NCI-H146 (cell line): ENCODE measurements at regions not wholly inside any gene's neighbourhood (a gene's known extent, or its start where the extent isn't known, plus 50 kb on each side); places are given as distances from the start of the nearest gene placed in this dataset.
A peak's percentile ranks its signal among the peaks of the same experiment; 100 is the strongest.

Experiments used
- DNase-seq: peaks from one replicate; lab custom pipeline; 2025; lab: John Stamatoyannopoulos, UW

DNA sequence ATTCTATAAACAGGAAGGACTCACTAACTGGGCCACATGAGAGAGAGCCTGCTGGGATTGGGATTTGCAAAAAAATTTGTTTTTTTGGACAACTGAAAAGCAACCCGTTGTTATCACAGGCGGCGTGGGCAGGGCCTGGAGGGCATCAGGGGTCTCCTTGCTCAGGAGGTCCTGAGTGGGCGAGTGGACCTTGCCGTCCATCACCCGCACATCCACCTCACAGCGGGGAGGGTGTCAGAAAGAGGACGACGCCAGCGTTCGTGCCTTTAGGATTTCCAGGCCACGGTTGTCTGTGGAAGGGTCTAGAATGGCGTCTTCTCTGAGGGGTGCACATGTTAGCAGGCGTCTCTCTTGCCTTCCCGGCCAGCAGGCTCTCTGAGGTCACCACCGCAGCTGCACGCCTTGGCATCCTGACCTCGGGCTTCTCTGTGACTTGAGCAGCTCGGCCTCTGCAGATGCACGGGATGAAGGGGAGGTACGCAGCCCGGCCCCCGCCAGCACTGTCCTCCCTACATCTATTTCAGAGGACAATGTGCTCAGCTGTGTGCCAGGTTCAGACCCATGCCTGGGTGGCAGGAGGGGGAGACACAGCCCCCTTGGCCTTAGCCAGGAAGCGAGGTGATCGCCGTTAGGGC, 749.5 kb downstream of the BRD1 start:
- DNase-seq, result no peak

DNA sequence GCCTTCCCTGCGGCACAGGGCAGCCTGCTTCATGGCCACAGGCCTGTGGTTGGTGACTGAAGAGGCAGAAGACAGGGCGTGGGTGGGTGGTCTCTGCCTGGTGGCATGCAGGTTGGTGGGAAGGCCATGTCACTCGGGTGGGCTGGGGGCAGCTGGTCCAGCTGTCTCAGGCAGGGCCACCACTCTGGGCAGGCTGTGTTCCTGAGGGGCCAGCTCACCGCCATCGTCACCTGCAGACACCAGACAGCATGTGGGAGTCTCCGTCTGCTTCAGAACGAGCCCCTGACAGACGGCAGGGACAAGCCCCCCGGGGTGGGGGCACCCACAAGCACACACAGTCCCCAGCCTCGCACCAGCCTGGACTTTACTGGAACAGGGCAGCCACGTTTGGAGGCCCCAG, 750.1 kb downstream of the BRD1 start:
- DNase-seq, result no peak

DNA sequence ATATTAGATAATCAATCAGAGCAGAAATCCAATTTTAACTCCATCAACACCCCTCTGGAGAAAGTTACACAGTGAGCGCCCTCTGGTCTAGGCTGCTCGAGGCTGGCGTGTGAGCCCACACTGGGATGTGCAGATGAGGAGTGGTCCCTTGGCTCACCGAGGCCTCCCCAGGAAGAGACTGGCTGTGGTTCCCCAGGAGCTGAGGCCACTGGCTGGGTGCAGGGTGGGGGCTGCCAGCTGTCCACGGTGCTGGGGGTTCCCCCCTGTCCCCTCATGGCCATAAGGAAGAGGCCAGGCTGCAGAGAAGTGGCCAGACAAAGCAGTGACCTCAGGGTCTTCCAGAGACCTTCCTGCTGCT, 750.7 kb downstream of the BRD1 start:
- DNase-seq, result no peak

DNA sequence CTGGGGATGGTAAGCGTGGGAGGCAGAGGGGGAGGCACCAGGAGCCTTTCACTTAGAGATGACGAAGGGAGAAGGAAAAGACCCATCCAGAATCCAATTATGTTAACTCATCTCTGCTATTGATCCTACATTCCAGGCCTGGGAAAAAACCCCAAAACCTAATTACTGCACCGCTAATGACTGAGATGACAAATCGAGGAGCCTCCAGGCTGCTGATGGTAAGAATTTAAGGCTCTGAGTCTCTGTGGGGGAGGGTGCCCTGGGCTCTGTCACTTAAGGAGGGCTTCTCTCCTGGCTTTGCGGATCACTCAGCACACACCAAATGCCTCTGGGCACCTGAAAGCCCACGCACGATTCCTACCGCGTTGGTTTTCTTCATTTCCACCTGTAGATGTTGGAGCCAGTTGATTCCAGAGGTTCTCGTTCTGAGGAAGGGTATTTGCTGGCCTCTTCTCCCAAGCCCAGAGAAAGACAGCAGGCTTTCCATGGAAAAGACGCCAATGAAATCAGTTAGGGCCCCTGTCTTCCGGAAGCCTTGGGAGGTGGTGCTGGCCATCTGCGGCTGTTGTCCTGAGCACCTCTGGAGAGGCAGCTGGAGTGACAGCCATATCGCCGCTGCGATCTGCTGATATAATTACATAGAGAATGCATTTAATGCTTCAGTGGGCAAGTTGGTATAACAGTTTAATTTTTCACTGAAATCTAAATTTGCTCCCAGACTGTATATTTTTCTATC, 751.2 kb downstream of the BRD1 start:
- DNase-seq, result no peak

DNA sequence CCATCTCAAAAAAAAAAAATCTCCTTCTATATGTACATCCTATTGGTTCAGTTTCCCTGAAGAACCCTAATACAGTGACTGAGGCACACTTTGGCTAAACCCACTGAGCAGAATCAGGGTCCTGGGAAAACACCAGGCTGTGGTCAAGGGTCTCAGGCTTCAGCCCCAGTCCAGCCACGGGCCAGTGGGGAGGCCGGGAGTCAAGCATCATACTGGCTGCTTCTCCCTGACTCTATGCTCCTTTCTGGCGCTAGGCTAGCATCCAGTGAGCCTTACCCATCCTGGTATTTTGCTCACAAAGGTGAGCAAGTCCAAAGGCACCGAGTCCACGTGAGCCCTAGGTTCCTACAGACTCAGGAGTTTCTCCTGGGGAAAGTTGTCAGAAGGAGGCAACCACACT, 752.5 kb downstream of the BRD1 start:
- DNase-seq, result no peak

DNA sequence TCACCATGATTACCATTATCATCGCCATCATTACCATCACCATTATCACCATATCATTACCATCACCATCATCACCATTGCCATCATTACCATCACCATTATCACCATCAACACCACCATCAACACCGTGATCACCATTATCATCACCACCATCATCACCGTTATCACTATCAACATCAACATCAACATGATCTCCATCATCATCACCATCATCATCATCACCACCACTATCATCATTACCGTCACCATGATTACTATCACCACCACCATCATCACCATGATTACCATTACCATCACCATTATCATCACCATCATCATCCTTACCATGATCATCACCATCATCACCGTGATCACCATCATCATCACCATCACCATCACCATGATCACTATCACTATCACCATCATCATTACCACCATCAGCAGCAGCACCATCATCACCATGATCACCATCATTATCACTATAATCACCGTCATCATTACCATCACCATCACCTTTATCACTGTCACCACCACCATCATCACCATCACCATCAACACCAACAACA, 753.7 kb downstream of the BRD1 start:
- DNase-seq, result no peak

DNA sequence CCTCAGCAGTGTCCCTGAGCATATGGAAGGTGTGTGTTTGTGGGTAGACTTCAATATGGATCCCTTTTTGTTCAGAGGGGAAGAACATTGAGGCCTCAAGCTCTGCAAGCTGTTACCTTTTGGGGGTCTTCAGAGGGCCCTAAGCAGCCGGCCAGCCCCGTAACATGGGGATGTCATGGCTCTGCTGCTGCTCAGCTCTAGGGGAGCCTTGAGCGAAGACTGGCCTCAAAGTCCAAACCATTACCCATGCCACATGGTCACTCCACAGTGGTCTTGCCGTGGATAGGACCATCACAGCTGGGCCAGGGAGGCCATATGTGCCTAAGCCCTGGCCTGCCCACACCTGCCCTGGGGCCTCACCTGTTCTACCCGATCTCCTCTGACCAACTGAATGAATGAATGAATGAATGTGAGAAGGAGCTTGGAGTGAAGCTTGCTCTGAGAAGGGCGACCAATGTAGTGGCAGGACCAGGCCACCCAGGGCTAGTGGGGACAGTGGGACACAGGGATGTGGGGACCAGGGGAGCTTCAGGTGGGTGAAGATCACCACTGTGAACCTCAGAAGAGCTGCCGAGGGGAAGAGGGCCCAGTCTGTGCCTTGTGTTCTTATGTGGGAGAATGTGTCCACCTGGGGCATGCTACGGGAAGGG, 754.6 kb downstream of the BRD1 start:
- no peak for DNase-seq

DNA sequence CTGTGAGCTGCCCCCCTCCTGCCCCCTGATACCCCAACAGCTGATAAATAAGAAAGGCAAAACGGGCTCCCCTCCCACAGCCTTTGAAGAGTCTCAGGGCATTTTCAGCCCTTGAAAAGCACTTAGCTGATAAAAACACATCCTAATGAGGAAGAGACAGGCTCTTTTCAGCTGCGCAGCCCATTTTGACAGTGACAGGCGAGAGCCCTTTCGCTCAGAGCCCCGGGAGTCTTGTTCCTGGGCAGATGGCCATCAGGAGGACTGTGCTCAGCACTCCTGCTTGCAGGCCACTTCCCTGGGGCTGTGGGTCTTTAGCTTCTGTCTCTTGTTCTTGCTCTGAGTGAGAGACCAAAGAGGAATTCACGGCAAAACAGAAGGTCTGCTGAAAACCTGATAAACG, 757.2 kb downstream of the BRD1 start:
- no peak for DNase-seq

DNA sequence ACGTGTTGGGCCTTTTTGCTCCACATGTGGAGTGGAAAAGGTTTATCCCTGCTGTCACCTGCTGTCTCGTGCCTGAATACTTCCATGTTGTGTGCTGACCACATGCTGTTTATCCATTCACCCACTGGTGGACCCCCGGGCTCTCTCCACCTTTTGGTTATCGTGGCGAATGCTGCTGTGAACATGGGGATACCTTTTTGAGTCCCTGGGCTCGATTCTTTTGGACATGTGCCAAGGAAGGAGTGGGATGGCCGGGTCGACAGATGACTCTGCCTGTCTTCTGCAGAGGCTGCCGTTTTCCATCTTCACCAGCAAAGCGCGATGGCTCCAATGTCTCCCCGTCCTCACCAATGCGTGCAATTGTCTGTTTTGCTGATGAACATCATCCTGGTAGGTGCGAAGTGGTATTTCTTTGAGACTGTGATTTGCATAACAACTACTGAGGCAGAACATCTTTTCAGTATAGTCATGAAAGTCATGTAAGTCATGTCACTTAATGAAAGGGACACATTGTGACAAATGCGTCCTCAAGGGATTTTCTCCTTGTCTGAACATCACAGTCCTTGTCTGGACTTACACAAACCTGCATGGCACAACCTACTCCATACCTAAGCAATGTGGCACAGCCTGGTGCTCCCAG, 758.7 kb downstream of the BRD1 start:
- DNase-seq, result no peak

DNA sequence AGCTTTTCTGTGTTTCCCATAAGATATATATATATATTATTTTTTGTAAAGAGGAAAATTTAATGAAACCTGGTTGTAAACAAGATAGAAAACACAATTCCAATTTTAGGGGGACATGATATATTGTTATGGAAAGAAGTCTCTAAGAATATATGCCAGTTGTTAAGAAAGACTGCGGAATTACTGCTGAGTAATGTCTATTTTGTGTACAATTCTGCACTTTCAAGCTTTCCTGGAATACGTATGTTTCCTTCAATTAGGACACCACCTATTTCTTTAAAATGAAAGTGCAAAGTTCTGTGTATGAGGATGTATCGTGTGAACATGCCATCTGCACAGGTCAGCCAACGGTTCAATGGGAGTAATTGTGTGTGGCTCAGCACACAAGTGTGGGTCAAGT, 760.2 kb downstream of the BRD1 start:
- no peak for DNase-seq

DNA sequence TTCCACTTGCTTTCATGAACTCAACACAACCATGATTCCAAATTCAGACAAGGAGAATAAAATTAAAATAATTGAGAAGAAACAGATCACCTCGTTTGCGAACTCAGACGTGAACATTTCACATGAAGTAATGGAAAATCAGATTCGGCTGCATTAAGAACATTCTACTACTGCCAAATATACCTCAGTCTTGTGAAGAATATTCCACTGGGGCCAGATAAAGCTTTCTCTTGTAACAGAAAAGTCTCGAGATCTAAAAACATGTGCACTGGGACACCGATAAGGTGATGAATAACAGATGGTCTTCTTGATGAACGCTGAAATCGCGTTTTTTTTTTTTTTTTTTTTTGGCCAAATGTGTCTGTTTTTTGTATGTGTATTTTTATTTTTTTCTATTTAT, 761.1 kb downstream of the BRD1 start:
- DNase-seq, result no peak

DNA sequence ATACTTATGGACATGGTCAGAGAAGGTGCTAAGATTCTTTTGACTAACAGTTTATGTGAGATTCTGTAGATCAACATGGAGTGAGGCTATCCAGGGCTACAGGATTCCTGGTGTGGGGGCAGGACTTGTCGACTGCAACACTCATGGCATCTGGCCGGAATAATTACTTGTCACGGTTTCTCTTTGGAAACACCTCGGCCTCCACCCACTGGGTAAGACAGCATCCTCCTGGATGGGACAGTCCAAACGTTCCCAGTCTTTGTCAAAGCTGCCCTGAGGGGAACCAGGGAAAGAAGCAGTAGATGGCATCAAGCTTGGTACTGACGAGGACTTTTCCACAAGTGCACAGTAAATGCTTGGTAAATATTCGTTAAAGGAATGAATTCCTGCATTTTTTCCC, 762.8 kb downstream of the BRD1 start:
- no peak for DNase-seq

DNA sequence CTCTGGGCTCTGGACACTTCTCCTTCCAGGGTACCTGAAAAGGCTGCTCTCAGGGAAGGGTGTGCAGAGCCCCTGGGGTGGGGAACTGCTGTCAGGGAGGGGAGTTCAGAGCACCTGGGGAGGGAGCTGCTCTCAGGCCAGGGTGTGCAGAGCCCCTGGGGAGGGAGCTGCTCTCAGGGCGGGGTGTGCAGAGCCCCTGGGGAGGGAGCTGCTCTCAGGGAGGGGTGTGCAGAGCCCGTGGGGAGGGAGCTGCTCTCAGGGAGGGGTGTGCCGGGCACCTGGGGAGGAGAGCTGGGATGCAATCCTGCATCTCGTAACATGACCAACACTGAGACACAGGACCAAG, 764.2 kb downstream of the BRD1 start:
- peak; percentile 56 for DNase-seq

DNA sequence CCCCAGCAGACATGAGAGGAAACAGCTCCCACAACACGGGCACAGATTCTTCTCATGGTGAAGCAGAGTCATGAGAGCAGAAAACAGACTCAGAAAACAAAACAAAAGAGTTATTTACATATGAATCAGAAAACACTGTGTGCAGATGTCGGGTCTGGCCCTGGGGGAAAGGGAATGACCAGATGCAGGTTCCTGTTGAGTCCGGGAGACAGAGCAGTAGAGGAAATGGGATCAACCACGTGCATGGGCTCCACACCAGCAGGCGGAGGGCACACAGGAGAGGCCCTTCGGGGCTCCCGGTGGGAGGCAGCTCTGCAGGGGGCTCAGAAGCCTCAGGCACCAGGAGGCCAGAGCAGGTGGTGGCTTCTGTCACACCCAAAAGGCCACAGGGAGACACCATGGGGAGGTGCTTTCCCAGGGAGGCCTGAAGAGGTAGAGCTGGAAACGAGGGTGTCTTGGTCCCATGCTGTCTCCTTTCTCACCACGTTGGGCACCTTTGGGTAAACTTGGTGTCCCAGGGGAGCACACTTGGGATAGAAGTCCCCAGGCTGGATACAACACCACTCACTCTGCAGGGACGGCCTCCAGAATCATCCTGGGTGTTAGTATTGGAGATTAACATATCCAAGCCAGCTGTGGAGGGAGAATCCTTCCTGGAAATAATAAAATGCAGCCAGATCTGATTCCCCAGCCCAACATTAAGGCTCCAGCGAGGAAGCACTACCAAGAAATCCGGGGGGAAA, 764.7 kb downstream of the BRD1 start:
- DNase-seq, result peak; percentile 74

DNA sequence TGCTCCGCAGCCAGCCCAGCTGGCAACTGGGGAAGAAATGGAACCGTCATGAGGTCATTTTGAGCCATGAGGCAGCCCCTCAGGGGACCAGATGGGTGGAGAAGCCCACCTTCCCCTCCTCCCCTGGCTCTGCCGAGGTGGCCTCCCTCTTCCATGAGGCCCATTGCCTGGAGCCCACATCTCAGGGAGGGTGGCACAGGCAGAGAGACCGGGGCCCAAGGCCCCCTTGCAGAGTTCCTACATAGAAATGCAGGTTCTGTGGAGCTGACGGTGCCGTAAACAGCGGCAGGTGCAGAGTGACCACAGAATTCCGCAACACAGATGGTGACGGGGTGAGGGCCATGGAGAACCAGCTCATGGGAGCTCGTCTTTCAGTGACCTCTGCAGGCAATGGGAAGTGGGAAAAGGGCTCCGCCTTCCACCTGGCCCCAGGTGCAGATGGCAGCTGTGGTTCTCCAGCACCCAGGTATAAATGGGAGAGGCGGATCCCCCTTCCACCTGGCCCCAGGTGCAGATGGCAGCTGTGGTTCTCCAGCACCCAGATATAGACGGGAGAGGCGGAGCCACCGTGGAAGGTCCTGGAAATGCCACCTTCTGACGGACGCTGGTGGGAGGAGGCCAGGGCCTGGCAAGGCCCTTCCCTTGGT, 765.4 kb downstream of the BRD1 start:
- peak; percentile 82 for DNase-seq

DNA sequence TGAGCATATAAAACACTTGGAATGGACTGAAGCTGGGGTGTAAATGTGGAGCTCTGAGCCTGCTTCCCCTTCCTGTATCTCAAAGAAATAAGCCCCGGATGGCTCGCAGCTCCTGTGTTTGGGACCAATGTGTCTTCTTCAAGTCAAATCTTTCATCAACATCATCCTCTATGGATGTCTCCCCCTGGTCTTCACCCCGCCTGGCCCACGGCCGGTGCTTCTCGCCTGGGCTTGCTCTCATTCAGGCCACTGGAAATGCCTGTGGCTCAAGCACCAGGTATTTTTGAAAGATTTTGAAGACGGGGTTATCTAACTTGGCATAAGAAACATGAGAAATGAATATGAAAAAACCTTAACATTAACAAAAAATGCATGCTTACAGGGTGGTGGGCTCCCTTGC, 769.8 kb downstream of the BRD1 start:
- DNase-seq, result no peak

DNA sequence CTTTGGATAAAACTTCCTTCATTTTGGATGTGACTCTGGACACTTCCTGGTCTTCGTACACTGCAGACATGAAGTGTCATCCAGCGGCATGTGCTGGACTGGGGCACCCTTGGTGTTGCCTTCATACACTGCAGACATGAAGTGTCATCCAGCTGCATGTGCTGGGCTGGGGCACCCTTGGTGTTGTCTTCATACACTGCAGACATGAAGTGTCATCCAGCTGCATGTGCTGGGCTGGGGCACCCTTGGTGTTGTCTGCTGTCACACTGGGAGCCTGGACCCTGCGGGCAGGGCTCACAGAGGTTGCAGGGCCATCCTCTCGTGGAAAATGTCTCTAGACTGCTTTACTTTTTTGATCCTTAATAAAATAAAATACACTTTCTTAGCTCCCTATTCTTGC, 771.4 kb downstream of the BRD1 start:
- DNase-seq, result no peak

DNA sequence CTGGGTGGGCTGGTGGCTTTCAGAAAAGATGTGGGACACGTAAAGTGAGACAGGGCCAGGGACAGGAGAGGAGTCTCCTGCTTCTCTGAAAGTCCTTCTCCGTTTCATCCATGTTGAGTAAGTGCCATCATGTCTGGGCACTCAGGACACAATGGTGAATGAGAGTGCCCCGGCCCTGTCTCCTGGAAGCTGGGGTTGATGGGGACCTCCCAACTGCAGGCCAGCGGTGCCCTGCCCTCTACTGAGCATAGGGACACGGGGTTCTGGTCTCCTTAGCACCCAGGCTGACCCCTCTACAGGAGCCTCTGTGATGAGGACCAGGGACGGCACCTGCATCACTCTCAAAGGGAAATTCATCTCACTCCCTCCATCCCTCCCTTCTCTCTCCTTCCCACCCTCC, 772.3 kb downstream of the BRD1 start:
- DNase-seq, result no peak

DNA sequence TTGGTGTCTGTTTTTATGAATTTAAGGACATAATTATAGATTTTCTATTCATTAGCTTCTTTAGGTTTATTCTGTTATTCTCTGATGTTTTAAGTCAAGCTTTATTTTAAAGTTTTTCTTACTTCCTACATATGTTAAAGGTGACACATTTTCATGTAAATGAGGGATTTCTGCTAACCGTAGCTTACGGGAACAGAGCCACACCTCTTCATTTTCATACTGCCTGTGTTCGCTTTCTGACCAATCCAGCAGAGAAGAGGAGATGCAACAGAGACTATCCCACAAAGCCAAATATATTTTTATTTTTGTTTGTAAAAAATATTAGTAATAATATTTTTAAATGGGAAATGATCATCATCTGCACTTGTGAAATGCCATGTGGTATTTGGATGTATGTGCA, 774.1 kb downstream of the BRD1 start:
- no peak for DNase-seq

DNA sequence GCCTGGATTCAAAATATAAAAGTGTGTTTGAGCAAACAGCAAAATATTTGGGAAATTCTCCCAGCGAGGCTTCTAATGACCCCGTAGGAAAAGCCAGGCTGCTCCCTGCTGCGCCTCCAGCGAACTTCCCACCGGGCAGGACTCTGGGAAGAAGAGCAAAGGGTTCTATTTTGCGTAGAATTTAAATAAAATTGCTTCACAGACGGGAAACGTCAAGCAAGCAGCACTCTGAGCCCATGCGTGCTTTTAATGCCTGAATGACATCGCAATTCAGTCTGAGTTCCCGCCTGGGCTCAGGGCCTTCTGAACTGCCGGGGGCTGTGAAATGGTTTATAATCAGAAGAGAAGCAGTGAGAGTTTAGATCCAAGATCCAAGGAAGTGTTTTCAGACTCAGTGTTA, 775.1 kb downstream of the BRD1 start:
- DNase-seq, result no peak

DNA sequence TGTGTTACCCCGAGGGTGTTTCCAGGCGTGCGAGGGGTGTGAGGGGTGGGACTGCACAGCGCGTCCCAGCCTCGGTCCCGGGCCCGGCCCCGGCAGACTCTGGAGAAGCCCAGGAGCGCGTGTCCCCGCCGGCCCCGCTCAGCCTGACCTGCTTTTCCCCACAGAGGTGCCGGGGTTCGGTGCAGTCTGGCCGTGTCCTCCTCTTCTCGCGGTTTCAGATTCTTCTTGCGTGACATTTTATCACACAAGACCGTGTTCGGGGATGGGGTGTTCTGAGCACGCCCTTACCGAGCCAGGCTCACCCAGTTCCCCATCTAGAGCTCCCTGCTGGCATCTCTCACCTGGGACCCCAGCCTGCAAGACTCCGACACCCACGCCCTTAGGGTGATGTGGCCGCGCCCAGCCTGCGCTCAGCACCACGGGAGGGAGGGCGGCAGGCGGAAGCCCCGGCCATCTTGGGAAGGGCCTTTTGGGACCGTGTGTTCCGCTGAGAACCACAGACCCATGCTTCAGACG, 775.6 kb downstream of the BRD1 start:
- DNase-seq, result no peak
